ENCODE measurements at regions not wholly inside any gene's neighbourhood (a gene's known extent, or its start where the extent isn't known, plus 50 kb on each side); places are given as distances from the start of the nearest gene placed in this dataset.

DNA sequence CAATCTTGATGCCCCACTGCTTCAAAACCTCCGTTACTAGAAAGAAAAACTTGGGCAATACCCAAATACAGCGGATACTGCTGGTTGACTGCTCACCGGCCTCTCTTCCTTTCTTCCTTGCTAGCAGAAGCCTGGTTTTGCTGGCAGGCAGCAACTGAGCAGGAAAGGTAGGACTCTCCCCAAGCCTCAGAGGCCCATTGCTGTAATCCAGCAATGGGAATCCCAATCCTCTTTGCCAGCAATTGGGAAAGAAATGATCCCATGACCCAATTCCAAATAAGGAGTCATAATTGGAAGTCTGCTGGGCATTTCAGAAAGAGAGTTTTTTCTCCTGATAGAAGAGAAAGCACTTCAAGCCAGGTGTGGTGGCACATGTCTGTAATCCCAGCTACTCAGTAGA, 394.5 kb downstream of the BCOR start:
- TF ChIP-seq, protein P1, sequence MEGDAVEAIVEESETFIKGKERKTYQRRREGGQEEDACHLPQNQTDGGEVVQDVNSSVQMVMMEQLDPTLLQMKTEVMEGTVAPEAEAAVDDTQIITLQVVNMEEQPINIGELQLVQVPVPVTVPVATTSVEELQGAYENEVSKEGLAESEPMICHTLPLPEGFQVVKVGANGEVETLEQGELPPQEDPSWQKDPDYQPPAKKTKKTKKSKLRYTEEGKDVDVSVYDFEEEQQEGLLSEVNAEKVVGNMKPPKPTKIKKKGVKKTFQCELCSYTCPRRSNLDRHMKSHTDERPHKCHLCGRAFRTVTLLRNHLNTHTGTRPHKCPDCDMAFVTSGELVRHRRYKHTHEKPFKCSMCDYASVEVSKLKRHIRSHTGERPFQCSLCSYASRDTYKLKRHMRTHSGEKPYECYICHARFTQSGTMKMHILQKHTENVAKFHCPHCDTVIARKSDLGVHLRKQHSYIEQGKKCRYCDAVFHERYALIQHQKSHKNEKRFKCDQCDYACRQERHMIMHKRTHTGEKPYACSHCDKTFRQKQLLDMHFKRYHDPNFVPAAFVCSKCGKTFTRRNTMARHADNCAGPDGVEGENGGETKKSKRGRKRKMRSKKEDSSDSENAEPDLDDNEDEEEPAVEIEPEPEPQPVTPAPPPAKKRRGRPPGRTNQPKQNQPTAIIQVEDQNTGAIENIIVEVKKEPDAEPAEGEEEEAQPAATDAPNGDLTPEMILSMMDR (conservative IDR thresholded peaks at IDR 0.05) = no peak

DNA sequence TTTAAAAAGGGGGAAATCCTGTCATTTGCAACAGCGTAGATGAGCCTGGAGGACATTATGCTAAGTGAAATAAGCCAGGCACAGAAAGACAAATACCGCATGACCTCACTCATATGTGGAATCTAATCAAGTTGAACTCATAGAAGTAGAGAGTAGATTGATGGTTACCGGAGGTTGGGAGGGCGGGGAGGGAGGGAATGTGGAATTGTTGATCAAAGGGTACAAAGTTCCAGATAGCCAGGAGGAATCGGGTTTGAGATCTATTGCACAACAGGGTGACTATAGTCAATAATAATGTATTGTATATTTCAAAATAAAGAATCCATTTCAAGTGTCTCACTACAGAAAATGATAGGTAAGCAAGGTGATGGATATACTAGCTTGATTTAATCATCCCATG, 393.2 kb downstream of the BCOR start:
- H3K27ac ChIP-seq = no peak overlapping the region
- TF ChIP-seq, protein P1 (conservative IDR thresholded peaks at IDR 0.05) = no peak

More for the DNA sequence above, 394.5 kb downstream of the BCOR start:
- H3K27ac ChIP-seq = no peak overlapping the region

DNA sequence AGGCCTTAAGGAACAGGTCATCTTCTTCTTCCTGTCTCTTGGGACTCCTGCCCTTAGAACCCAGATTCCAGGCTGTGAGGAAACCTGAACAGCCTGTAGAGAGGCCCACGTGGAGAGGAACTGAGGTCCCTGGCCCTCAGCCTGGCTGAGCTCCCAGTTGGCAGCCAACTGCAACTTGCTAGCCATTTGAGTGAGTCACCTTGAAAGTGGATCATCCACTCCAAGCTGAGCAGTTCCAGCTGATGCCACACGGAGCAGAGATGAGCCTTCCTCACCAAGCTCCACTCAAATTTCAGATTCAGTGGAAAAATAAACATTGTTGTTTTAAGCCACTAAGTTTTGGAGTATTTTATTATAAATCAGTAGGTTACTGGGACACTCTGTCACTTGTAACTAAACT, 392.5 kb downstream of the BCOR start:
- TF ChIP-seq, protein P1 (conservative IDR thresholded peaks at IDR 0.05) = peak; percentile 42

DNA sequence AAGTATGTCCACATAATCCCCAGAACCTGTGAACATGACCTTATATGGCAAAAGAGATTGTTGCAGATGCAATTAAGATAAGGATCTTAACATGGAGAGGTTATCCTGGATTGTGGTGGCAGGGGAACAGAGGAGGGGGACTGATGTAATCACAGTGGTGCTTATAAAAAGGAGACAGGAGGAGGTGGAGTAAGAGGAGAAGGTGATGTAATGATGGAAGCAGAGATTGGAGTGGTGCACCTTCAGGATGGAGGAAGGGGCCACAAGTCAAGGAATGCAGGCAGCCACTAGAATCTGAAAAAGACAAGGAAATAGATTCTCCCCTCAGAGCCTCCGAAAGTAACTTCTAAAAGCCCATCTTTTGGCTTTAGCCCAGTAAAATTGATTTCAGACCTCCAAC, 388.4 kb downstream of the BCOR start:
- TF ChIP-seq, protein P1 (conservative IDR thresholded peaks at IDR 0.05) = no peak

More for the DNA sequence above, 392.5 kb downstream of the BCOR start:
- H3K27ac ChIP-seq = no peak overlapping the region

DNA sequence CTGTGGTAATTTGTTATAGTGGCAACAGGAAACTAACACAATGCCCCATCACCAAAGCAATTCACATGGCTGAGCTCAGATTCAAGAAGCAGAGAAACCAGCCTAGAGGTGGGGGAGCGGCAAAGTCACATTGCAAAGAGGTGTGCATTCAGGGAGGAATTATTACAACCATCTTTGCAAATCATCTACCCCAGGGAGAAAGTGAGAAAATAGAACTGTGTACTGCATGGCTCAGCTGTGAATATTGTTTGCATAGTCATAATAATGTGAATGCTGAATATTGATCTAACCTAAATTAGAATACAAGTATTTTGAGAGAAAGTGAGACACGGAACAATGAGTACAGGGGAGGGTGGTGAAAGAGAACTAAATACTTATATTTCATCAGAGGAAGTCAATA, 387.9 kb downstream of the BCOR start:
- H3K27ac ChIP-seq = no peak overlapping the region; the same call in 1 of the 2 replicates

More for the DNA sequence above, 388.4 kb downstream of the BCOR start:
- H3K27ac ChIP-seq = no peak overlapping the region

DNA sequence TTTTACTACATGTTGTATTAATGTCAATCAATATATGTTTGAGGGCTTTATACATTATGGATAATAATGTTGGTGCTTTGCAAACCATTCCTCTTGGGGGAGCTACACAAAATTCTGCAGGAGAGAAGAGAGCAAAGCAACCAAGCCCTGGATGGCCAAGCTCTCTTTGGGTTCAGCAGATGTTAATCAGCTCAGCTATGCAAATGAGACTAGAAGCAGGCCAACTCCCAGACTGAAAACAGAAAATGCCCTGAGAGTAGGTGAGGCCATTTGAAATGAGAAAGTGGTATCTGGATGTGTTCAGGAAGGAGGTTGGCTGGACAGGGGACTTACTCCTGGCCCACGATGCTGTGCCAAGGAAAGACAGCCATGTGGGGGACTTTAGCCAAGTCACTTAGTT, 387.0 kb downstream of the BCOR start:
- H3K27ac ChIP-seq = no peak overlapping the region; the same call in 1 of the 2 replicates
- TF ChIP-seq, protein P1 (conservative IDR thresholded peaks at IDR 0.05) = no peak

More for the DNA sequence above, 387.9 kb downstream of the BCOR start:
- TF ChIP-seq, protein P1 (conservative IDR thresholded peaks at IDR 0.05) = no peak

DNA sequence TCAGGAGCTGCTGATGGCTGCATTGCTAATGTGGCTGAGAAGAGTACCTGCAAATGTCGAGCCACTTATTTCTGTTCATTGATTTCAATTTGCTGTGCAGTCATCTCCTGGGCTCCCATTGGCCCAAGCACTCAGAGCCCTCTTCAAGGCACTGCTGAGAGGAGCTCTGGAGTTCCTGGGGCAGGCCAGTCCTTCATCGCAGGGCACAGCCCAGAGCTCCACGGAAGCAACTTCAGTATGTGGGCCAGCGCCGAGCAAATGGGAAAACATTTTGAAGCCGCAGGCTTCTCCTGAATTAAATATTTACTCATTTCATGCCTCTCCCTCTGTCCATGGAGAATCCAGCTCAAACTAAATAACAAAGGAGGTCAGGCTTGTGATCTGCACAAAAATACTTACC, 383.3 kb downstream of the BCOR start:
- TF ChIP-seq, protein P1 (conservative IDR thresholded peaks at IDR 0.05) = no peak
- H3K27ac ChIP-seq = no peak overlapping the region

Measured in VCaP (cell line).